ENCODE measurements at regions not wholly inside any gene's neighbourhood (a gene's known extent, or its start where the extent isn't known, plus 50 kb on each side); places are given as distances from the start of the nearest gene placed in this dataset.
"Not testable (repeated sequence)": the region's sequence is repeated elsewhere in the genome, so short reads cannot be mapped to it uniquely, and the experiment has no call there.

DNA sequence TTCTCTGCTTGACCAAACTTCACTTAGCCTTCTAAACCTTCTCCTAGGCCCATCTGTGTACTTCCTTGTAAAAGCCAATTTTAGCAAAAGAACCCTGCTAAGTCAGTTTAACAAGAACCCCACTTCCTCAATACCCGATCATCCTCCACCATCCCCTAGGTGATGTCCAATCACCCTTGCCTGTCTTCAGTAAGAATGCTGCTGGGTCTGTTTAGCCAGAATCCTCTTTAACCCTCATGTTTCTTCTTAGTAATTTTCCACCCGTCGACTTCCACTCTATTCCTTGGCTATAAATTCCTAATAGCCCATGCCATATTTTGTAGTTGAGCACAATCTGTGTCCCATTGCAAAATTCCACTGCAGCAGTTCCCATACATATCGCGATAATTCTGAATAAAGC, 780.0 kb upstream of the RAB6C start:
- DNase-seq (ENCODE audit: low read depth): no peak

DNA sequence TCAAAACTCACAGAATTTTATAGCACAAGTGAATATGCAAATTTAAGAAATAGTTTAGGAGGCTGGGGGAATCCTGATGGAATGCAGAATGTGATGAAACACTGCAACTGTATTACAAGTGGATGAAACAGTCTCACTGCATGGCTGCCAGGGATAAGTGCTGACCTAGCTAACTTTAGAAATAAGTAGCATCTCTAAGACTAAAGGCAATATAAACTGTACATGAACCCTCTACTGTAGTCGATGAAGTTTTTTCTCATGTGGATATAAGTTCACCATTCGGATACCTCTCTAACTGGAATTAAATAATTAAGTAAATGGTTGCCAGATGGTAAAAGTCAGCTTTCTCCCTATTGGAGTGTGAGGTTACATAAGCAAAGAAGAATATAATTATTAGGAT, 777.8 kb upstream of the RAB6C start:
- no peak for DNase-seq (ENCODE audit: low read depth)

DNA sequence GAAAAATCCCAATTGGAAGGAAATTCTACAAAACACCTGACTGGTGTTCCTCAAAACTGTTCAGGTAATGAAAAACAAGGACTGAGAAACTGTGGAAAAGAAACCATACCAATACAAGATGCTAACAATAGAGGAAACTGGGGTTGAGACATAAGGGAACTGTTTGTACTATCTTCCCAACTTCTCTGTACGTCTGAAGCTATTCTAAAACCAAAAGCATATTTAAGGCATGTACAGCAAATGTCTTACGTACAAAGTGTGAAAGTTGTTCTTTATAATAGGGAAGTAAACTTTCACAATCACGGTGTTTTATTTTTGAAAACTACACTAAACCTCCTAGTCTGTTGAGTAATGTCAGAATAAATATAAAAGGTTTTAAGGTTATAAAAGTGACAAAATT, 776.1 kb upstream of the RAB6C start:
- DNase-seq (ENCODE audit: low read depth): no peak

DNA sequence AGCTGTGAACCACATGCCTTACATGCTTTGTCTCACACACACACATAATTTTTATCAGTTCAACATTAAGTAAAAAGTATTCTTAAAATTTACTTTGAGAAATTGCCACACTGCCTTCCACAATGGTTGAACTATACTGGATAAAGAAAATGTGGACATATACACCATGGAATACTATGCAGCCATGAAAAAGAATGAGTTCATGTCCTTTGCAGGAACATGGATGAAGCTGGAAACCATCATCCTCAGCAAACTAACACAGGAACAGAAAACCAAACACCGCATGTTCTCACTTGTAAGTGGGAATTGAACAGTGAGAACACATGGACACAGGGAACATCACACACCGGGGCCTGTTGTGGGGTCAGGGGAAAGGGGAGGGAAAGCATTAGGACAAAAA, 774.9 kb upstream of the RAB6C start:
- not testable (repeated sequence) for DNase-seq (ENCODE audit: low read depth)

DNA sequence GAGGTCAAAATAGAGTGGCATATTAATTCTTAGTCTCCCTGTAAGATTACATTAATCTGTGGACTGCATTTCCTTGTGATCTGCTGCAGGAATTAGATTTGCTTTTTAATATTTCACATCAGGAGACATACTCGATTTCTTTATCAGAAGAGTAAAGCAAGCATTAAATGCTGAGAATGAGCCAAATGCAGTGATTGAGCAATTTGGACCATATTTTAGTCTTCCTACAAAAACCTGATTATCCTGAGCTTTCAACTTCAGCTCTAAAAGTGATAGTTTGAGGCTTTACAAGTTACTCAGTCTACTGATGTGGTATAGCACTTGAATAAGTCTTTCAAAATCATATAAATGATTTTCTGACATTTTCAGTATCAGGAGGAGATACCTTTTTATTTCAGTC, 774.3 kb upstream of the RAB6C start:
- no peak for DNase-seq (ENCODE audit: low read depth)

DNA sequence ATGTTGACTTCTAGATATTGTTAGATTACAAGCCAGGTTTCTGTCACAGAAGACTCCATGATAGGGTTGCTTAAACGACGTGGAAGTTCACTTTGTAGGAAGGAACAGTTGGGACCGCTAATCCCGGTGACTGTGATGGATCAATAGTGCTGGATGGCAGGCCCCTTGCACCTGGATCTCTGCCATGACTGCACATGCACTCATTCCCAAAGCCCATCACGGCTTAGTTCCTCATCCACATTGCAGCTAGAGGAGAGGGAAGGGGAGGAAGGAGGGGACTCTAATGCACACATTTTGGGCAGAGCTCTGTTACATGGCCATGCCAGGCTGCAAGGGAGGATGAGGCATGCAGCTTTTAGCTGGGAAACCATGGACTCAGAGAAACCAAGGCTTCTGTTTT, 773.7 kb upstream of the RAB6C start:
- no peak for DNase-seq (ENCODE audit: low read depth)

DNA sequence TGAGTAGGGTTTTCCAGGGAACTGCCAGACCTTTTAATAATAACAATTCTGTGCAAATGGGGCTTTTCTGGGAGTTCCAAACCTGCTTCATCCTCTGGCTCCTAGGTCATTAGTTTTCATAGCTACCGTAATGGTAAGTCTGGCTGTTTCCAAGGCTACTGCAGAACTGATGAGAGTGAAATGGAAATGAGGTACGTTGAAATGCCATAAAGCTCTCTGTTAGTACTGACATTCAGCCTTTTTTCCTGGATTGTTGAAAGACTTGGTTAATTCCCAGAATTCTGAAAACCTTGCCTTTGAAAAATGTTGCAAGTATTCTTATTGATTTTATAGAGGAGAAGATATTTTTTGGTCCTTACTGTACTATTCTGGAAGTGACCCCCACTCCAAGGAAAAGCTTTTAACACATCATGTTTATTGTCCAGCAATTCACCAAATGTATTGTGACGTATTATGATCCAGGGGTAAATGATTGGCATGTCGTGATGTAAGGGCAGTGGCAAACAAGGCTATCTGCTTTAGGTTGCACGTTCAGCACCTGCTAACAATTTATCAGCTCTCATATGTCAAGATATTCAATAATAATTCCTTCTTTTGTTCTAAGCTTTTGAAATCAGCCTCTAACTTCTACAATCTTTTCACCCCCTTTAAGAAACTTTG, 767.0 kb upstream of the RAB6C start:
- DNase-seq (ENCODE audit: low read depth): no peak

DNA sequence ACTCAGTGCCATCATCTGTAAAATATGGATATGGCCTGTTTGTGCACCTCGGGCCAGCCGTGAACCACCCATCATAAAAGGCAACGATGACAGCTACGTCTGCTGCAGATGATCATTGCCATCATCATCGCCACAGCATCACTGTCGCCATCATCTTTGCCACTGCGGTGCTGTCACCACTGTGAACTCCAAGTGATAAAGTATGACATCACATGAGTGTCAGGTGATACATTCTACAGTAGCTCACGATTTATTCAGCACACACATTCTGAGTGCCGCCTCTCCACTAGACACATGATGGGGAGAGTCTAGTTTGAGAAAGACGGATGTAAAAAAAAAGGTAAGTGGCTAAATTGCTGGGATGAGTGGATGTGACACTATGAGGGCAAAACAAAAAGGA, 755.4 kb upstream of the RAB6C start:
- no peak for DNase-seq (ENCODE audit: low read depth)

DNA sequence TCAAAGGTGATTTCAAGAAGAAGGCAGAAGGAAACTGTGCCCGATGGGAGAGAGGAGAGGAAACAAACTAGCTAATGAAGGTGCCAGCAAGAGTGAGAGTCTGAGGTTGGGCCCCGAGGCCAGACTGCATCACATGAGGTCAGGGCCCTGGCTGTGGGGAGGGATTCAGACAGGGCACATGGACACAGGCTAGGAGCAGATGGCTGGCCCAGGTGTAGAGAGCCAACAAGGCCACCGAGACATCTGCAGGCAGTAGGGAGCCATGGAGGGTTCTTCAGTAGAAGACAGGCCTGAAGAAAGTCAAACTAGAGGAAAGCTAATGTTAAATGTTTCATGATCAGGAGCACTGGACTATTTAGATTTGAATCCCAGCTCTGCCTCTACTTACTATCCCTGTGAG, 755.0 kb upstream of the RAB6C start:
- no peak for DNase-seq (ENCODE audit: low read depth)

DNA sequence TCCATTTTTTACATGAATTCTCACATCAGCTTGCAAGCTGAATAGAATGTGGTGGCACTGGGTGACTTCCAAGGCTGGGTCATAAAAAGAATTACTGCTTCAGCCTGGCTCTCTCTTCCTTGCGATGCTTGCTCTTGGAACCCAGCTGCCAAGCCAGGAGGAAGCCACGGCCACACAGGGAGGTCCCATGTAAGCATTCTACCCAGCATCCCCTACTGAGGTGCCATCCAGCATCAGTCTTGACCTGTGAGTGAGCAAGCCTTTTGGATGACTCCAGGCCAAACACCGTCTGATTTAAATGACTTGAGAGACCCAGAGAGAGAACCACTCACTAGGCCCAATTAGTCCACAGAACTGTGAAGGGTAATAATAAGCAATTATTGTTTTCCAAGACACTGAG, 750.3 kb upstream of the RAB6C start:
- no peak for DNase-seq (ENCODE audit: low read depth)

DNA sequence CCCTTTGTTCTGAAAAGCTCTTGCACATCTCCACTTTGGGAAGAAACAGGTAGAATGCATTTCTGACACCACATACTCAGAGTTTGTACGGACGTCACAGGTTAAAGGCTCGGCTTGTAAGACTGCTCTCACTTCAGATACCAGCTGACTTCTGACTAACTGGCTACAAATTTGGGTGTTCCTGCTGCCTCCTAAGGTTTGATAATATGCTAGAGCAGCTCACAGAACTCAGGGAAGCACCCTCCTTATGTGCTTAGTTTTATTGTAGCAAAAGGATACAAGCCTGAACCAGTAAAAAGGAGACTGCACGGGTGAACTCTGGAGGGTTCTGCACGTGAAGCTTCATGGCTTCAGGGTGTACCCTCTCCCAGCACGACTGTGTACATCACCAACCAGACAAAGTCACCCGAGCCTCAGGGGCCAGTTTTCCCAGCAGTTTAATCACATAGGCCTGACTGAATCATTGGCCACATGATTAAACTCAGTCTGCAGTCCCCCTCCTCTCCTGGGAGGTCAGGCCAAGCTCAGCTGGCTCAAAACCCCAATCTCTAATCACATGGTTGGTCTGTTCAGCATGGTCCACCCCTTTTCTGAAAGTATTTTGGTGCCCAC, 749.5 kb upstream of the RAB6C start:
- no peak for DNase-seq (ENCODE audit: low read depth)

DNA sequence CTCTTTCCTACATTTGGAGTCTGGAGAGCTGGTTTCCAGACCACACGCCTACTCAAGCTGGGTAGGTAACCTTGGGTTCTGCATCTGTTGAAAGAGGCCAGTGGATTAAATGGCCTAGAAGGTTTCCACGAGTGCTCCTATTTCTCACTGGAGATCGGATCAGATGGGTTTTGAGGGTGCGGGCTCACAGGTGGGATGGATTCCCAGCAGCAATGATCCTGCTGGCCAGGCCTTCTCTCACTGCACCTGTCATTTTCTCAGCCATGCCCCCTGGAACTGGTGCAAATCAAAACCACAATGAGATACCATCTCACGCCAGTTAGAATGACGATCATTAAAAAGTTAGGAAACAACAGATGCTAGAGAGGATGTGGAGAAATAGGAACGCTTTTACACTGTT, 747.5 kb upstream of the RAB6C start:
- no peak for DNase-seq (ENCODE audit: low read depth)

DNA sequence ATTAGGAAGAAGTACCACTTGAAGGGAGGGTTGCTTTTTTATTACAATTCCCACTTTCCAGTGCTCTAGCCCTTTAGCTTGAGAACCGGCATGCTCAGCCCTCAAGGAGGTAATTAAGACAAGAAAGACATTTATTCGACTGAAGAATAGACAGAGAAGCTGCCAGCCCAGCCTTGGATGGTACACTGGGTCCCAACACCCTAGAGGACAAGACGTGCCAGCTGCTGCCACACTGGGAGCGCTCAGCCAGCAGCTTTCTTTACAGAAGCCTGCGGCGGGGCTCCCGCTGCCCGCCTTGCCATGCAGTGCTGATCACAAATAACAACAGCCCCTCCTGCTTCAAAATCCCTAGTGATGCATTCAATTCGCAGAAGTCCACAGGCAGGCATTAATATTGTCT, 746.3 kb upstream of the RAB6C start:
- DNase-seq (ENCODE audit: low read depth): no peak

DNA sequence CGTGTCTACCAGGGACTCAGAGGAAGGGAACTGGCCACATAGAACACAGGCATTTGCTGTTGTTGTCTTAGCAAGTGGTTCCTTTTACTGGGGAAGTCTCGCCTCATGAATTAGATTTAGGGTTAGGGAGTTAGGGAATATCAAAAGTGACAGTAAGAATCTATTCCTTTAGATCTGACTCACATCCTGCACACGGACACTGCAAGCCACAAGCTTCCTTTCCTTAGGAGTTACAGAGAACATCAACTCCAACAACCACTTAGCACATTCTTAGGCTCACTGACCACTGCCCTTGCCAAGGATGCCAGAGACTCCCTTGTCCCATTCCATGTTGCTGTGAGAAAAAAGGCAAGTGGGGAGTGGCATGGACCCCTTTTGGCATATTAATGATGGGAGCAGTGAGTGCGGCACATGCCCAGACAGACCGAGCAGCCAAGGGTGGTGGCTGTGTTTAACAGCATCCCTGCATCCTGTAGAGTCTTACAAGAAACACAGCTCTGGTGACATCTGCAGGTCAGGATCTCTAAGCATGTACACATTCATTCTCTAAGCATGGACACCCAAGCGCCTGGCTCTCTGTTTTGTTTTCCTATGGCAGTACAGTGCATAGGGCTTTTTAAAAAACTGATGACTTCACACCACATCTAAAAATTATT, 745.6 kb upstream of the RAB6C start:
- DNase-seq (ENCODE audit: low read depth): no peak

DNA sequence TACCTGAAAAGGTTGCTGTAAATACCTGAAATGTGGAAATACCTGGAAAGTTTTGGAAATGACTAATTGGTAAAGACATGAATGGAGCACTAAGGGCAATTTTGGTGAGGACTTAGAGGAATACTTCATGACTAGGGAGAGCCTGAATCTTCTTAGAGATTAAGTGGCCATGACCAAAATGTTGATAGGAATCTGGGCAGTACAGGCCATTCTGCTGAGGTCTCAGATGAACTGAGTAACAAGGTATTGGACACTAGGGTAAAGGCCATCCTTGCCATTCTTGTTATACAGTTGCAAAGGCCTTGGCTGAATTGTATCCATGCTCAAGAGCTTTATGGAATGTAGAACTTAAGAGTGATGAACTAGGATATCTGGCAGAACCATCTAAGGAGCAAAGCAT, 742.9 kb upstream of the RAB6C start:
- DNase-seq (ENCODE audit: low read depth): no peak

DNA sequence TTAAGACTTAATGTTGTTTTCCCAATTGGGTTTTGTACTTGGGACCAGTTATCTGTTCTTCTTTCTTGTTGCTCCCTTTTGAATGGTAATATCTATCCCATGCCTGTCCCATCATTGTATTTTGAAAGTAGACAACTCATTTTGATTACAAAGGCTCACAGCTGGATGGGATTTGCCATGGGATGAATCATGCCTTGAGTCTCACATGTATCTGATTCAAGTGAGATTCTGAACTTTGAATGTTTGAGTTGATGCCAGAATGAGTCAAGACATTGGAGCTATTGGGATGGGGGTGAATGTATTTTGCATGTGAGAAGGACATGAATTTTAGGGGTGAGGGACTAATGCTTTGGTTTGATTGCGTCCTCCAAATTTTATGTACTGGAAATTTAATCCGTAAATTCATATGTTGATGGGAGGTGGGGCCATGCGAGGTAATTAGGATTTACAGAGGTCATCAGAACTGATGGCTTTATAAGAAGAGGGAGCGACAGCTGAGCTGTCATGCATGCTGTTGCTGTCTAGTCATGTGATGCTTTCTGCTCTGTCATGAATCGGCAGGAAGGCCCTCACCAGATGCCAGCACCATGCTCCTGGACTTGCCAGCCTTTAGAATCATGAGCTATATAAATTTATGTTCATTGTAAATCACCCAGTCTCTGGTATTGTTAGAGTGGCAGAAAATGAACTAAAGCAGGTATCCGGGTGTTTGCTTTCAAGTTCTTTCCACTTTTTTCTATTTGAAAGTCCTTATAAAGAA, 741.3 kb upstream of the RAB6C start:
- DNase-seq (ENCODE audit: low read depth): no peak

DNA sequence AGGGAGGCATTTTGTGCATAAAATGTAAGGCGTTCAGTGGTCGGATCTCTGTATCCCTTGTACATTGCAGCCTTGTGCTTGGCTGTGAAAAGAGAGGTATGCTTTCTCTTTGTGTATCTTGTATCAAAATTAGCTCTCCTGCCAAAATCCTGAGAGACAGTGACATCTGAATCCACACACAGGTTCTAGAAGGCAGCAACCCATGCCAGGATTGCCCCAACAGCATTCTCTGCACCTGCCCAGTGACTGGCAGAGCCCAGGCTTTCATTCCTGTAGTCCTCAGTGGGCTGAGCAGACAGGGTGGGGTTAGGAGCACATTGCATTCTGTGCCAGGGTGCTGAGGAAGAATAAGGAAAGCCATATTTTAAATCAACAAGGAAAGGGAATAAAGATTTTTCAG, 740.3 kb upstream of the RAB6C start:
- no peak for DNase-seq (ENCODE audit: low read depth)

DNA sequence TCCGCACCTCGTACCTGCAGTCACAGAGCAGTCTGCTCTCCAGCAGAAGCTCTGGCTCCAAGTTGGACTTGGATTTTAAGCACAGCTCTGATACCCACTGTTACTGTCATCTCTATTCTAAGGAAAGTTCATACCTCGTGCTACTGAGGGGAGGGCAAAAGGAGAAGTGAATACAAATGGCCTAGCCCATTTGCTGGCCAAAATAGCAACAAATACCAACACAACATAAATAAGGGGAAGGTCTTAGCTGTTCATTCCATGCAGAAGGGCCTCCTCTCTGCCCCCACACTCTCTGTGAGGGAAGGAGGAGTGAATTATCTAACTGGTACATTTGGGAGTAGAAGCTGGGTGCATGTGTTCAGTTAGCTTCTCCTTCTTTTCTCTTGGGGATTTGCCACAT, 739.4 kb upstream of the RAB6C start:
- no peak for DNase-seq (ENCODE audit: low read depth)

DNA sequence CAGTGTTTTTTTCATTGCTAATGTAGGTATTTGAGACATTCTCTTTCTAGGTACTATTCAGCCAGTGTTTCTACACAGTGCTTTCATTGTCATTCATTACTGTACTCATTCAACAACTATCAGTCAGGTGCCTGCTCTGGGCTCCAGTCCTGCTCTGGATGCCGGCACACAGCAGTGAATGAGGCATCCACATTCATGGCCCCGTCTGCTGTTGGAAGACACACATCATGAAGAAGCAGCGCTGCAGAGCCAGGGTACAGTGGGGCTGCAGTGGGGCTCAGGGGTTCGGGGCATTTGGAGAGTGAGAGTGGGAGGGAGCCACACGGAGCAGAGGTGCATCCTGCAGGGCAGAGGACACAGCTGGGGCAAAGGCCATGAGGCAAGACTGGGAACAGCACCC, 737.2 kb upstream of the RAB6C start:
- DNase-seq (ENCODE audit: low read depth): no peak

DNA sequence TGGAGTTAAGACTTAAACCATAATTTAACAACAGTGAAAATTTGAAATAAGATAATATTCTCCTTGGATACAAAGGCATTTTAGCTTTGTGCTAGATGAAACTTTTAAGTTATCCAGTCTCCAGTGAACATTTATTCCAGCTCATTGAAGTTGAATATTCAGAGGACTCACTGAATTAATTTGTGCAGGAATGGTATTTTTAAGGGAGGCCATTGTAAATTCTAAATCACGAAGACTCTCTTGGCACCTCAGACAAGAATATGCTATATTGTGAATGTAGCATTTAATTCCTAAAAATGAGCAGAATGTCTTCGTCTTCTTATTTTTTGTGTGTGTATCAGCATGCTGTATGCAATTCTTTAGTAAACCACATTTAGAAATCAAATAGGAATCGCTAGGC, 731.7 kb upstream of the RAB6C start:
- no peak for DNase-seq (ENCODE audit: low read depth)

DNA sequence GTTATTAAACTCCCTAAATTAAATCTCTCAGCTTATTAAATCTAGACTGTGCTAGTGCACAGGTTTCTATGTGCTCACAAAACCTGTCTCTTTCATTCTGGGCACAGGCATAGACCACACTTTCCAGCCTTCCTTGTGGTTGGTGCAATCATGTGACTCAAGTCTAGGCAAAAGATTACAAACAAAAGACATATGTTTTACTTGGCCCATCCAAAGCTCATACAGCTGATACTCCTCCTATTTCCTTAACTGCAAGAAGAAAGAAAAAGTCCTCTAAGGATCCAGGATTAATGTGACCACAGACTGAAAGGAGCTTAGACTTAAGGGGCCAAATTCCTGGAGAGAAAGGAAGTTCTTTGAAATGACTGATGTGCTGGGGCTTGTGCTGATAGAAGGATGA, 731.3 kb upstream of the RAB6C start:
- DNase-seq (ENCODE audit: low read depth): no peak

DNA sequence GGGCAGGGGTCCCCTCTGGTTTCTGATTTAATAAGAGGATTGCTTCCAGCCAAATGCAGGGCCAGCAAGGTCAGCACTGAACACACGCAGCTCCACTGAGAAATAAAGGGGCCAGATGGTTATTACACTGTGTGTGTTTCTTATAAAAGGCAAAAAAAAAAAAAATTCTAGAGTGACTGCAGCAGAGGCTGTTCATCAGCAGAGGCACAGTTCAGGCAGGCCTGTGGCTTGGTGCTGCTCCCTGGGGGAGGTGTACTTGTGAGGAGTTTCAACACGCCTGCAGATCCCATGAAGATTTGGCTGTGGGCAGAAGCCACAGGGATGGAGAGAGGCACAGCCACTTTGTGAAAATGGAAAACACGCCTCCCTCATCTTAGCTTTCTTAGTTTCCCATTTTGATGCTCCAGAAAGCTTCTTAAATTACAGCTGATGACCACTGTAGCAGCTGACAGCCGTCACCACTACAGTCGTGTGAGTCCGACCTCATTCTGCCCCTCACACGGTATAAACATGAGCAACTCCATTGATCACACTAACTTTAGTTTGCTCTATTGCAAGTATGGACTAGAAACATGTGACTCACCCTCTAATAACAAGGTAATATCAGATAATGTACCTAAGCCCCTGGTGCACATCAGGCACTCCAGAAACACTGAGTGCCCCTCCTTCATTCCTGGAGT, 726.5 kb upstream of the RAB6C start:
- DNase-seq (ENCODE audit: low read depth): no peak

DNA sequence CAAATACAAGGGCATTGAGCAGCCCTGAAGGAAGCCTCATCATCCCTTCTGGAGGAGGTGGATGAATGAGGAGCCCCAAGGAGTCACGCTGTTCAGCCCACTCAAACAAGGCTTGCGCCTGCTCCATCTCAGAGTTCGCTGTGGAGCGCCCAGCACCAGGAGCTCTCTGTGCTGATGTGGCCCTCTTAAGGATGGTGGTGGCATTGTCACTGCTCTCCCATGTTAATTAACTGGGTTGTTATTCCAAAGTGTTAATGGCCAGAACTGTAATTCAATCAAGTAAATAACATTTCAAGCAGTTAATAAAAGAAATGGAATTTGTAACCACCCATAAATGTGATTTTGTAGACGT, 726.0 kb upstream of the RAB6C start:
- no peak for DNase-seq (ENCODE audit: low read depth)
